K562 (cell line): ENCODE measurements at regions not wholly inside any gene's neighbourhood (a gene's known extent, or its start where the extent isn't known, plus 50 kb on each side); places are given as distances from the start of the nearest gene placed in this dataset.
A peak's percentile ranks its signal among the peaks of the same experiment; 100 is the strongest.

Experiments used
- EP400 ChIP-seq: fragments of 450-650 bp; IDR thresholded peaks from 2 replicates; pipeline ENCODE4 v1.6.1; 2017; ENCODE audit warnings: antibody characterized with exemption, mild to moderate bottlenecking, moderate library complexity
- L3MBTL2 ChIP-seq: fragments of 450-650 bp; IDR thresholded peaks from 2 replicates; pipeline ENCODE4 v1.6.1; 2016; ENCODE audit warnings: mild to moderate bottlenecking, moderate library complexity
- NFIC ChIP-seq: fragments of 450-650 bp; IDR thresholded peaks from 2 replicates; pipeline ENCODE4 v1.6.1; 2017; ENCODE audit warnings: mild to moderate bottlenecking, inconsistent platforms
- NFRKB ChIP-seq: fragments of 450-650 bp; IDR thresholded peaks from 2 replicates; pipeline ENCODE4 v1.6.1; 2016; ENCODE audit warnings: low read depth
- POLR2A ChIP-seq: fragments of 450-650 bp; conservative IDR thresholded peaks from 2 replicates; pipeline ENCODE4 v1.6.1; 2016
- POLR2G ChIP-seq: fragments of 200-400 bp; formaldehyde crosslinking; IDR thresholded peaks from 2 replicates; pipeline ENCODE4 v1.6.1; 2017; ENCODE audit warnings: low read depth, mild to moderate bottlenecking, antibody characterized with exemption, low read length, moderate library complexity
- POLR2H ChIP-seq: IDR thresholded peaks from 2 replicates; pipeline ENCODE4 v1.6.1; 2016; ENCODE audit warnings: missing genetic modification characterization, low read depth, mild to moderate bottlenecking, control low read depth, missing compliant biosample characterization, moderate library complexity
- SUPT5H ChIP-seq: fragments of 450-650 bp; IDR thresholded peaks from 2 replicates; pipeline ENCODE4 v1.6.1; 2016
- TAF9B ChIP-seq: fragments of 450-650 bp; IDR thresholded peaks from 2 replicates; pipeline ENCODE4 v1.6.1; 2018; ENCODE audit warnings: mild to moderate bottlenecking; ENCODE audit not compliant: partially characterized antibody
- YY1 ChIP-seq, 3 experiments: IDR thresholded peaks; 2 replicates each; pipeline ENCODE4 v1.6.1; 2011; ENCODE audit warnings: low read length in 2 of 3, mild to moderate bottlenecking in 2 of 3, moderate library complexity in 2 of 3, borderline replicate concordance in 1 of 3, control low read depth in 1 of 3, low read depth in 1 of 3; ENCODE audit not compliant: insufficient read depth in 3 of 3, insufficient replicate concordance in 2 of 3, control insufficient read depth in 1 of 3, insufficient read length in 1 of 3; ENCODE audit errors: extremely low read depth in 1 of 3
- ZNF592 ChIP-seq: fragments of 450-650 bp; IDR thresholded peaks from 2 replicates; pipeline ENCODE4 v1.6.1; 2017; ENCODE audit warnings: antibody characterized with exemption, mild to moderate bottlenecking

GRCh38 chr7:8351654-8352053, 81.8 kb upstream of the NXPH1 start (continued):
- TF ChIP-seq L3MBTL2 (peak; percentile 52; the same call in 1 of the 2 replicates), EP400 (peak; percentile 36), TAF9B (peak; percentile 30), SUPT5H (peak; percentile 54), POLR2G (0 out of 2 replicates have a peak, but pooled peaks have one; percentile 34), YY1 (IDR thresholded peaks at IDR 0.05; ENCODE audit: borderline replicate concordance in 1 of 3, control insufficient read depth in 1 of 3, extremely low read depth in 1 of 3, insufficient read depth in 3 of 3, insufficient read length in 1 of 3, insufficient replicate concordance in 2 of 3, low read depth in 1 of 3, low read length in 2 of 3) (peak in 2 of 3 experiments; percentile 47 to 56), POLR2A (peak; percentile 71), NFRKB (peak; percentile 62; the same call in 1 of the 2 replicates), ZNF592 (0 out of 2 replicates have a peak, but pooled peaks have one; percentile 32), NFIC (0 out of 2 replicates have a peak, but pooled peaks have one; percentile 9), POLR2H (peak; percentile 51; the same call in 1 of the 2 replicates)
